Loucy (cell line): ENCODE measurements at regions not wholly inside any gene's neighbourhood (a gene's known extent, or its start where the extent isn't known, plus 50 kb on each side); places are given as distances from the start of the nearest gene placed in this dataset.

Experiments
- H2AFZ ChIP-seq: fragments of 200-600 bp; sonication (generic); 2 replicates; pipeline ENCODE4 v1.6.0; 2016; ENCODE audit warnings: antibody characterized with exemption, mild to moderate bottlenecking, low read length, moderate library complexity
- H3F3A ChIP-seq: fragments of 200-600 bp; 2 replicates; pipeline ENCODE4 v1.6.0; 2016; ENCODE audit warnings: antibody characterized with exemption, low read depth, mild to moderate bottlenecking
- H3K27me3 ChIP-seq: fragments of 200-600 bp; sonication (generic); 2 replicates; pipeline ENCODE4 v1.6.1; 2014; ENCODE audit warnings: low read length, mild to moderate bottlenecking; ENCODE audit not compliant: insufficient read depth, poor library complexity, severe bottlenecking
- H3K36me3 ChIP-seq: fragments of 200-600 bp; sonication (generic); 2 replicates; pipeline ENCODE4 v1.6.1; 2016; ENCODE audit warnings: low read length; ENCODE audit not compliant: insufficient read depth
- H3K4me1 ChIP-seq: fragments of 200-600 bp; sonication (generic); 2 replicates; pipeline ENCODE4 v1.5.1; 2014; ENCODE audit warnings: low read length, mild to moderate bottlenecking; ENCODE audit not compliant: insufficient read depth, poor library complexity, severe bottlenecking
- H3K4me2 ChIP-seq: fragments of 200-600 bp; sonication (generic); 2 replicates; pipeline ENCODE4 v1.6.0; 2014; ENCODE audit warnings: antibody characterized with exemption, low read length, low read depth, mild to moderate bottlenecking; ENCODE audit not compliant: poor library complexity, severe bottlenecking
- H3K4me3 ChIP-seq: fragments of 200-600 bp; sonication (generic); 2 replicates; pipeline ENCODE4 v1.5.1; 2014; ENCODE audit warnings: low read length, mild to moderate bottlenecking, mixed read lengths; ENCODE audit not compliant: poor library complexity, severe bottlenecking
- H3K79me2 ChIP-seq: fragments of 200-600 bp; sonication (generic); 2 replicates; pipeline ENCODE4 v1.6.1; 2014; ENCODE audit warnings: low read length; ENCODE audit not compliant: insufficient read depth
- H3K9ac ChIP-seq: fragments of 200-600 bp; sonication (generic); 2 replicates; pipeline ENCODE4 v1.6.0; 2014; ENCODE audit warnings: mild to moderate bottlenecking, low read depth, low read length, moderate library complexity; ENCODE audit not compliant: poor library complexity, severe bottlenecking
- H3K9me2 ChIP-seq: fragments of 200-600 bp; sonication (generic); replicated peaks from 2 replicates; pipeline ENCODE4 v1.6.1; 2016; ENCODE audit warnings: low read depth, low read length, mixed read lengths
- H3K9me3 ChIP-seq: fragments of 200-600 bp; sonication (generic); 2 replicates; pipeline ENCODE4 v1.6.1; 2014; ENCODE audit warnings: mild to moderate bottlenecking, antibody characterized with exemption, low read length, low read depth; ENCODE audit not compliant: insufficient read depth
- H4K20me1 ChIP-seq: fragments of 200-600 bp; sonication (generic); 2 replicates; pipeline ENCODE4 v1.6.0; 2014; ENCODE audit warnings: antibody characterized with exemption, low read length, mild to moderate bottlenecking; ENCODE audit not compliant: insufficient read depth, poor library complexity, severe bottlenecking
- CTCF ChIP-seq: fragments of 200-600 bp; sonication (generic); conservative IDR thresholded peaks from 2 replicates; pipeline ENCODE4 v1.5.1; 2014; ENCODE audit warnings: mild to moderate bottlenecking, antibody characterized with exemption, low read length
- EZH2phosphoT487 ChIP-seq: fragments of 200-600 bp; IDR thresholded peaks from 2 replicates; pipeline ENCODE4 v1.6.1; 2018; ENCODE audit warnings: antibody characterized with exemption, mild to moderate bottlenecking, moderate library complexity, borderline replicate concordance

GRCh38 chr12:13836099-13836498, 145.3 kb downstream of the GRIN2B start:
- Histone ChIP-seq H3K9me3 (no peaks in the 10 kb centered on the region), H3K4me3 (no peak overlapping the region), H3K4me2 (no peak overlapping the region), H3K36me3 (no peaks in the 10 kb centered on the region), H3K79me2 (no peaks in the 10 kb centered on the region), H4K20me1 (no peaks in the 10 kb centered on the region), H3K9me2 (no peaks in the 10 kb centered on the region), H2AFZ (no peak overlapping the region), H3F3A (no peaks in the 10 kb centered on the region), H3K9ac (no peak overlapping the region), H3K27me3 (no peaks in the 10 kb centered on the region), H3K4me1 (no peaks in the 10 kb centered on the region)
- TF ChIP-seq EZH2phosphoT487, result no peak
- TF ChIP-seq CTCF, result no peak

GRCh38 chr12:13835652-13836051, 145.8 kb downstream of the GRIN2B start:
- Histone ChIP-seq H3K4me3 (no peak overlapping the region), H3K4me2 (no peak overlapping the region), H3K9me2 (no peaks in the 10 kb centered on the region), H3K36me3 (no peaks in the 10 kb centered on the region), H3K4me1 (no peaks in the 10 kb centered on the region), H3F3A (no peaks in the 10 kb centered on the region), H3K9me3 (no peaks in the 10 kb centered on the region), H2AFZ (no peak overlapping the region), H4K20me1 (no peaks in the 10 kb centered on the region), H3K79me2 (no peaks in the 10 kb centered on the region), H3K9ac (no peak overlapping the region), H3K27me3 (no peaks in the 10 kb centered on the region)
- TF ChIP-seq EZH2phosphoT487, result no peak
- TF ChIP-seq CTCF, result no peak

- Histone ChIP-seq H3K36me3 (no peaks in the 10 kb centered on the region), H3K79me2 (no peaks in the 10 kb centered on the region), H3K4me3 (no peak overlapping the region), H3K9me2 (no peaks in the 10 kb centered on the region), H3K27me3 (no peaks in the 10 kb centered on the region), H3K4me2 (no peak overlapping the region), H3K9ac (no peak overlapping the region), H3F3A (no peaks in the 10 kb centered on the region), H2AFZ (no peak overlapping the region), H3K9me3 (no peaks in the 10 kb centered on the region), H3K4me1 (no peaks in the 10 kb centered on the region), H4K20me1 (no peaks in the 10 kb centered on the region)
- no peak for TF ChIP-seq CTCF
- no peak for TF ChIP-seq EZH2phosphoT487
Observed at GRCh38 chr12:13834241-13834640, 147.2 kb downstream of the GRIN2B start.
